ENCODE measurements at regions not wholly inside any gene's neighbourhood (a gene's known extent, or its start where the extent isn't known, plus 50 kb on each side); places are given as distances from the start of the nearest gene placed in this dataset.

DNA sequence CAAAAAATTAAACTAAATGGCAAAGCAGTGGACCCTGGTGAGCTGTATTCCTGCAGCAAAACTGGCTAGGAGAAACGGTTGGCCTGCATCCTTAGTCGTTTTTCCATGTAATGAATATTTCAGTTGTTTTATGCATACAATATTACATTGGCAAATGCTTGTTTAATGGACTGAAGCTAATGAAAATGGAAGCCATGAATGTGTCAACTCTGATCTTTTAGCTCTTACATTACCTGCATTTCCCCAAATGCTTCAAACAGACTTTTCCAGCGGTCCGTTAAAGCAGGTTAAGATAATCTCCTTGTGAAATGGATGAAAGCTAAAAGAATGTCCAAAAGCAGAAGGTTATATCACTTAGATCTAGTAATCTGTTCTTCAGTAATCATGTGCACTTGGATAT is 686.3 kb upstream of the SETBP1 start:
- ChIA-PET CTCF (no interaction called here), POLR2A (no interaction called here)
- Mint-ChIP-seq H3K4me1 (ENCODE audit: low read depth) (no peaks in the 10 kb centered on the region), H3K27me3 (no peaks in the 10 kb centered on the region), H3K36me3 (ENCODE audit: low read depth) (no peaks in the 10 kb centered on the region), H3K4me3 (no peak overlapping the region), H3K27ac (no peak overlapping the region), H3K9me3 (peaks cover 10% of the 10 kb centered on the region)
- no peak for TF ChIP-seq CTCF (IDR thresholded peaks at IDR 0.05)
- no peaks in the 10 kb centered on the region for H3K27me3 ChIP-seq (ENCODE audit: control insufficient read depth in 1 of 2, insufficient read depth in 2 of 2, low read length in 2 of 2)
- H3K9me3 ChIP-seq (ENCODE audit: control insufficient read depth in 1 of 2, insufficient read depth in 1 of 2, low read length in 2 of 2): peaks cover 0 to 5% of the 10 kb centered on the region in 2 experiments
- intact Hi-C loops (cut with DNase I, micrococcal nuclease): no loop called here
- no peaks in the 10 kb centered on the region for H3K36me3 ChIP-seq (ENCODE audit: insufficient read depth, low read length)
- H3K4me3 ChIP-seq (ENCODE audit: low read length): no peak overlapping the region
- no peak overlapping the region for H3K27ac ChIP-seq (ENCODE audit: low read depth in 1 of 2, low read length in 2 of 2)
- no peaks in the 10 kb centered on the region for H3K4me1 ChIP-seq (ENCODE audit: insufficient read depth, low read length)
- ATAC-seq (ENCODE audit: poor library complexity) (no peak), DNase-seq (no peak)

DNA sequence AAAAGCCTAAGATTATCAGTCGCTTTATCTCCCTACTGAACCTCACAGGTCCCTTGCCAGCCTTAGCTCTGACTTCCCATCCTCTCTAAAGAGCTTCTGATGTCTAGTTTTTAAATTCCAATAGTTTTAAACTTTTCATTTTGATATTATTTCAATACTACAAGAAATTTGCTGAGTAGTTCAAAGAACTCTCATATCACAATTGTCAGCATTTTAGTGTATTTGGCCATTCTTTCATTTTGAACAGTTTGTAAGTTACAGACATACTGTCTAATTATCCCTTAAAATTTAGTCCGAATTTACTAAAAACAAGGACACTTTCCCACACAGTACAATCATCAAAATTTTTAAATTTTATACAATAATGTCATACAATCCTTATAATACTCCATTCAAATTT is 666.8 kb upstream of the SETBP1 start:
- POLR2A ChIA-PET: no interaction called here
- Mint-ChIP-seq H3K27ac (no peak overlapping the region), H3K9me3 (peaks cover 6% of the 10 kb centered on the region), H3K27me3 (no peaks in the 10 kb centered on the region), H3K36me3 (ENCODE audit: low read depth) (no peaks in the 10 kb centered on the region), H3K4me1 (ENCODE audit: low read depth) (no peaks in the 10 kb centered on the region), H3K4me3 (no peak overlapping the region)
- DNase-seq (no peak), ATAC-seq (ENCODE audit: poor library complexity) (no peak)
- no peaks in the 10 kb centered on the region for H3K9me3 ChIP-seq (ENCODE audit: control insufficient read depth in 1 of 2, insufficient read depth in 1 of 2, low read length in 2 of 2)
- H3K4me3 ChIP-seq (ENCODE audit: low read length): no peak overlapping the region
- H3K36me3 ChIP-seq (ENCODE audit: insufficient read depth, low read length): no peaks in the 10 kb centered on the region
- no peaks in the 10 kb centered on the region for H3K4me1 ChIP-seq (ENCODE audit: insufficient read depth, low read length)
- TF ChIP-seq CTCF (IDR thresholded peaks at IDR 0.05): no peak
- CTCF ChIA-PET: no interaction called here
- intact Hi-C loops (cut with DNase I, micrococcal nuclease): no loop called here
- no peaks in the 10 kb centered on the region for H3K27me3 ChIP-seq (ENCODE audit: control insufficient read depth in 1 of 2, insufficient read depth in 2 of 2, low read length in 2 of 2)
- no peak overlapping the region for H3K27ac ChIP-seq (ENCODE audit: low read depth in 1 of 2, low read length in 2 of 2)

GRCh38 chr18:44025421-44025820 is 655.3 kb upstream of the SETBP1 start:
- DNase-seq: no peak
- peaks cover 5% of the 10 kb centered on the region for H3K9me3 Mint-ChIP-seq
- no peak for ATAC-seq (ENCODE audit: poor library complexity)
- no peak for TF ChIP-seq CTCF (IDR thresholded peaks at IDR 0.05)
- H3K27me3 Mint-ChIP-seq: no peaks in the 10 kb centered on the region
- no peaks in the 10 kb centered on the region for H3K27me3 ChIP-seq (ENCODE audit: control insufficient read depth in 1 of 2, insufficient read depth in 2 of 2, low read length in 2 of 2)
- no peaks in the 10 kb centered on the region for H3K4me1 Mint-ChIP-seq (ENCODE audit: low read depth)
- ChIA-PET CTCF (no interaction called here), POLR2A (no interaction called here)
- H3K4me3 ChIP-seq (ENCODE audit: low read length): no peak overlapping the region
- no peaks in the 10 kb centered on the region for H3K4me1 ChIP-seq (ENCODE audit: insufficient read depth, low read length)
- peaks cover 0 to 3% of the 10 kb centered on the region in 2 experiments for H3K9me3 ChIP-seq (ENCODE audit: control insufficient read depth in 1 of 2, insufficient read depth in 1 of 2, low read length in 2 of 2)
- intact Hi-C loops (cut with DNase I, micrococcal nuclease): no loop called here
- no peaks in the 10 kb centered on the region for H3K36me3 ChIP-seq (ENCODE audit: insufficient read depth, low read length)
- H3K27ac Mint-ChIP-seq: no peak overlapping the region
- H3K36me3 Mint-ChIP-seq (ENCODE audit: low read depth): no peaks in the 10 kb centered on the region
- no peak overlapping the region for H3K4me3 Mint-ChIP-seq
- no peak overlapping the region for H3K27ac ChIP-seq (ENCODE audit: low read depth in 1 of 2, low read length in 2 of 2)
